Endothelial cell (in vitro differentiated cells): ENCODE measurements at regions not wholly inside any gene's neighbourhood (a gene's known extent, or its start where the extent isn't known, plus 50 kb on each side); places are given as distances from the start of the nearest gene placed in this dataset.

Experiments
- DNase-seq: peaks from one replicate; pipeline ENCODE4 v3.0.0; 2021; ENCODE audit warnings: low spot score
- H3K27ac Mint-ChIP-seq: one replicate; pipeline ENCODE4 v1.8.0; 2021; ENCODE audit warnings: mixed read lengths, inconsistent platforms; ENCODE audit not compliant: unreplicated experiment
- H3K27me3 Mint-ChIP-seq: one replicate; pipeline ENCODE4 v1.8.0; 2021; ENCODE audit warnings: mild to moderate bottlenecking, moderate library complexity, mixed read lengths, inconsistent platforms; ENCODE audit not compliant: unreplicated experiment
- H3K36me3 Mint-ChIP-seq: one replicate; pipeline ENCODE4 v1.8.0; 2021; ENCODE audit warnings: mild to moderate bottlenecking, low read depth, mixed read lengths, inconsistent platforms; ENCODE audit not compliant: unreplicated experiment
- H3K4me1 Mint-ChIP-seq: one replicate; pipeline ENCODE4 v1.8.0; 2021; ENCODE audit warnings: mild to moderate bottlenecking, mixed read lengths, inconsistent platforms; ENCODE audit not compliant: unreplicated experiment
- H3K4me3 Mint-ChIP-seq: one replicate; pipeline ENCODE4 v1.8.0; 2021; ENCODE audit warnings: mild to moderate bottlenecking, mixed read lengths, inconsistent platforms; ENCODE audit not compliant: unreplicated experiment
- H3K9me3 Mint-ChIP-seq: one replicate; pipeline ENCODE4 v1.8.0; 2021; ENCODE audit warnings: mixed read lengths, inconsistent platforms; ENCODE audit not compliant: unreplicated experiment
- CTCF ChIP-seq: fragments of 200-600 bp; sonication (generic); IDR thresholded peaks from one replicate; pipeline ENCODE4 v1.5.0; 2021; ENCODE audit warnings: antibody characterized with exemption; ENCODE audit not compliant: unreplicated experiment

DNA sequence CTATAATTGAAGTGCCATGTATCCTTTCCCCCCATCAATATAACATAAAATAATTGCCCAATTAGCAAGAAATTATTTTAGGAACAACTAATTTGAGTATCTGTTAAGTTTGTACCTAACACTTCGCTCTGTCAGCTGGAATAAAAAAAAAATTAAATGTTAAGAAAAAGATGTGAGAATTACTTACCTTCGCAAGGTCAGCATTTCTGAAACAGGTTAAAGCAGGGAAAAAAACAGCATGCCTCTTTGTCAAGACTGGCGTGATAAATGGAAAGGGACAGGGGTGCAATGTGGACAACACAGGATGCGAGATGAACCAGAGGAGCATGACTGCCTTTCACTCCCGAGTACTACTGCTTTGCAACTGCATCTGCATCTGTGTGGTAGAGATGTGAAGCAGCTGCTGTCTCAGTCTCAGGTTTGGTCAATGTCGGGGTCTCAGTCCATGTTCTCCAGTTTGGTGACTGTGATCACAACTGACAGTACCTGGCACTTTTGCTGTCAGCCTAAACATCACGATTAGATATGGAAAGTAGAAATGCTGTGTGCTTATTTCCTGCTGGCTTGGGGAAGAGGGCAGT is 565.4 kb upstream of the LRRTM1 start:
- no peak overlapping the region for H3K4me3 Mint-ChIP-seq
- H3K27ac Mint-ChIP-seq, result no peak overlapping the region
- no peaks in the 10 kb centered on the region for H3K36me3 Mint-ChIP-seq
- peaks cover 5% of the 10 kb centered on the region for H3K4me1 Mint-ChIP-seq
- no peak for DNase-seq
- H3K9me3 Mint-ChIP-seq, result no peaks in the 10 kb centered on the region
- H3K27me3 Mint-ChIP-seq, result no peaks in the 10 kb centered on the region
- TF ChIP-seq CTCF, result no peak

GRCh38 chr2:80863147-80863714 is 558.7 kb upstream of the LRRTM1 start:
- no peak overlapping the region for H3K4me3 Mint-ChIP-seq
- no peaks in the 10 kb centered on the region for H3K9me3 Mint-ChIP-seq
- H3K36me3 Mint-ChIP-seq, result no peaks in the 10 kb centered on the region
- peaks cover 2% of the 10 kb centered on the region for H3K27me3 Mint-ChIP-seq
- no peak for TF ChIP-seq CTCF
- no peak for DNase-seq
- H3K4me1 Mint-ChIP-seq, result no peaks in the 10 kb centered on the region
- no peak overlapping the region for H3K27ac Mint-ChIP-seq

GRCh38 chr2:80858965-80859364 is 554.4 kb upstream of the LRRTM1 start:
- H3K4me1 Mint-ChIP-seq, result no peaks in the 10 kb centered on the region
- H3K9me3 Mint-ChIP-seq, result no peaks in the 10 kb centered on the region
- TF ChIP-seq CTCF, result no peak
- no peak overlapping the region for H3K4me3 Mint-ChIP-seq
- no peaks in the 10 kb centered on the region for H3K27me3 Mint-ChIP-seq
- no peak for DNase-seq
- no peak overlapping the region for H3K27ac Mint-ChIP-seq
- no peaks in the 10 kb centered on the region for H3K36me3 Mint-ChIP-seq

- TF ChIP-seq CTCF, result no peak
- Mint-ChIP-seq H3K4me1 (no peaks in the 10 kb centered on the region), H3K27me3 (no peaks in the 10 kb centered on the region), H3K27ac (no peak overlapping the region), H3K4me3 (no peak overlapping the region), H3K36me3 (no peaks in the 10 kb centered on the region), H3K9me3 (no peaks in the 10 kb centered on the region)
- no peak for DNase-seq
Observed at GRCh38 chr2:80856227-80856626, 551.7 kb upstream of the LRRTM1 start.

GRCh38 chr2:80854831-80855230 is 550.3 kb upstream of the LRRTM1 start:
- Mint-ChIP-seq H3K27ac (no peak overlapping the region), H3K36me3 (no peaks in the 10 kb centered on the region), H3K4me3 (no peak overlapping the region), H3K27me3 (peaks cover 1% of the 10 kb centered on the region), H3K4me1 (no peaks in the 10 kb centered on the region), H3K9me3 (no peaks in the 10 kb centered on the region)
- DNase-seq, result no peak
- TF ChIP-seq CTCF, result no peak
